Mesodermal cell (in vitro differentiated cells): ENCODE measurements at regions not wholly inside any gene's neighbourhood (a gene's known extent, or its start where the extent isn't known, plus 50 kb on each side); places are given as distances from the start of the nearest gene placed in this dataset.
A peak's percentile ranks its signal among the peaks of the same experiment; 100 is the strongest.

Experiments
- H3K27ac ChIP-seq: 2 replicates; pipeline ENCODE4 v1.7.0; 2013; ENCODE audit warnings: mild to moderate bottlenecking, low read depth, low read length, moderate library complexity; ENCODE audit not compliant: severe bottlenecking
- H3K36me3 ChIP-seq: 2 replicates; pipeline ENCODE4 v1.7.1; 2013; ENCODE audit warnings: mild to moderate bottlenecking, low read length, moderate library complexity; ENCODE audit not compliant: control insufficient read depth, insufficient read depth
- H3K4me1 ChIP-seq: one replicate; pipeline ENCODE4 v1.7.1; 2013; ENCODE audit warnings: mild to moderate bottlenecking, low read length; ENCODE audit not compliant: insufficient read depth, control insufficient read depth, poor library complexity, severe bottlenecking
- H3K4me3 ChIP-seq: 2 replicates; pipeline ENCODE4 v1.7.0; 2013; ENCODE audit warnings: low read length, control low read depth, mild to moderate bottlenecking; ENCODE audit not compliant: insufficient read depth, poor library complexity, severe bottlenecking; ENCODE audit errors: extremely low read depth
- H3K9me3 ChIP-seq: 2 replicates; pipeline ENCODE4 v1.7.1; 2013; ENCODE audit warnings: mild to moderate bottlenecking, low read length, moderate library complexity; ENCODE audit not compliant: control insufficient read depth
- WGBS, 2 experiments: methylation state at CpG; one replicate each; pipeline ENCODE4 v1.1.5; 2013; ENCODE audit warnings: missing lambda C conversion rate in 2 of 2; ENCODE audit not compliant: insufficient coverage in 2 of 2; 5-methylcytosine and 5-hydroxymethylcytosine counted together

DNA sequence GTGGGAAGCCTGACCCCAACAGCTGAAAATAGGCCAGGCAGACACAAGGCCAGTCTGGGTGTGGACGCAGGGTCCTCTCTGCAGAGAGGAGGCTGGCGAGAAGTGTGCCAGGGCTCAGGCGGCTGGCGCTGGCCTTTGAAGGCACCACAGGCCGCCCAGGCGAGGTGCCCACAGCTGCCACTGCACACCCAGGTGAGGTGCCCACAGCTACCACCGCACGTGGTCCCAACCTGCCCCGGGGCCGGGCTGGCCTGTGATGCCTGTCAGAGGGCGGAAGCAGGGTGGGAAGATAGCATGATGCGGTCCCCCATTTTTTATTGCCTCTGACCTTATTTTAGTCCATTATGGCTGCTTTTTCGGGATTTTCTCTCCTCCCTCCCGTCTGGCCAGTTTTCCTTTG, 1303.9 kb downstream of the BRD1 start:
- Histone ChIP-seq H3K36me3 (no peaks in the 10 kb centered on the region), H3K27ac (no peak overlapping the region), H3K4me3 (no peak overlapping the region), H3K9me3 (no peaks in the 10 kb centered on the region), H3K4me1 (no peaks in the 10 kb centered on the region)
- WGBS, 2 experiments, result 84 to 89% methylated on average over 14 of the region's 14 CpGs

- Histone ChIP-seq H3K36me3 (no peaks in the 10 kb centered on the region), H3K27ac (no peak overlapping the region), H3K4me1 (no peaks in the 10 kb centered on the region), H3K4me3 (no peak overlapping the region), H3K9me3 (no peaks in the 10 kb centered on the region)
- WGBS, 2 experiments, result 94 to 95% methylated on average over 14 to 15 of the region's 19 CpGs
Measured at GRCh38 chr22:48523091-48523490, 1304.6 kb downstream of the BRD1 start.

GRCh38 chr22:48522271-48522670, 1305.4 kb downstream of the BRD1 start:
- Histone ChIP-seq H3K36me3 (no peaks in the 10 kb centered on the region), H3K4me3 (no peak overlapping the region), H3K27ac (no peak overlapping the region), H3K9me3 (no peaks in the 10 kb centered on the region), H3K4me1 (no peaks in the 10 kb centered on the region)
- whole genome bisulfite sequencing, 2 experiments, result 95 to 100% methylated on average over 11 to 14 of the region's 14 CpGs

GRCh38 chr22:48520884-48521588, 1306.6 kb downstream of the BRD1 start:
- 76 to 77% methylated on average over 9 to 12 of the region's 13 CpGs for WGBS, 2 experiments
- H3K9me3 ChIP-seq, result no peaks in the 10 kb centered on the region
- H3K36me3 ChIP-seq, result no peaks in the 10 kb centered on the region
- H3K4me1 ChIP-seq, result no peaks in the 10 kb centered on the region
- no peak overlapping the region for H3K4me3 ChIP-seq
- peak overlapping the region; percentile 23 for H3K27ac ChIP-seq

DNA sequence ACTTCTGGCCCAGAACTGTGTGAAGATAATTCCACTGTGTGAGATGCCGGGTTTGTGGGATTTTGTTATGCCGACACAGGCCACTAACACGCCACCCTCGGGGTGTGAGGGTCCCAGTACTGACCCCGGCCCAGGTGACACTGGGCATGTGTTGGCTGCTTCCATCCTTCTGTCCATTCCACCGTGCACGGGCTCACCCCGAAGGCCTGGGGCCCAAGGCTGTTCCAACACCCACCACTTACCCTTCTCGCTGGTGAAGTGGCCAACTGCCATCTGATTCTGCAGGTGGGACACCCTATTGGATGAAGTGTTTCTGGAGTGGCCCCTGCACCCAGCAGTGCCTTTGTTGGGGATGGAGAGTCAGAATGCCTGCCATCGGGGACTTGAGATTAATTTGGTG, 1307.5 kb downstream of the BRD1 start:
- WGBS, 2 experiments, result 98 to 99% methylated on average over 5 to 8 of the region's 10 CpGs

DNA sequence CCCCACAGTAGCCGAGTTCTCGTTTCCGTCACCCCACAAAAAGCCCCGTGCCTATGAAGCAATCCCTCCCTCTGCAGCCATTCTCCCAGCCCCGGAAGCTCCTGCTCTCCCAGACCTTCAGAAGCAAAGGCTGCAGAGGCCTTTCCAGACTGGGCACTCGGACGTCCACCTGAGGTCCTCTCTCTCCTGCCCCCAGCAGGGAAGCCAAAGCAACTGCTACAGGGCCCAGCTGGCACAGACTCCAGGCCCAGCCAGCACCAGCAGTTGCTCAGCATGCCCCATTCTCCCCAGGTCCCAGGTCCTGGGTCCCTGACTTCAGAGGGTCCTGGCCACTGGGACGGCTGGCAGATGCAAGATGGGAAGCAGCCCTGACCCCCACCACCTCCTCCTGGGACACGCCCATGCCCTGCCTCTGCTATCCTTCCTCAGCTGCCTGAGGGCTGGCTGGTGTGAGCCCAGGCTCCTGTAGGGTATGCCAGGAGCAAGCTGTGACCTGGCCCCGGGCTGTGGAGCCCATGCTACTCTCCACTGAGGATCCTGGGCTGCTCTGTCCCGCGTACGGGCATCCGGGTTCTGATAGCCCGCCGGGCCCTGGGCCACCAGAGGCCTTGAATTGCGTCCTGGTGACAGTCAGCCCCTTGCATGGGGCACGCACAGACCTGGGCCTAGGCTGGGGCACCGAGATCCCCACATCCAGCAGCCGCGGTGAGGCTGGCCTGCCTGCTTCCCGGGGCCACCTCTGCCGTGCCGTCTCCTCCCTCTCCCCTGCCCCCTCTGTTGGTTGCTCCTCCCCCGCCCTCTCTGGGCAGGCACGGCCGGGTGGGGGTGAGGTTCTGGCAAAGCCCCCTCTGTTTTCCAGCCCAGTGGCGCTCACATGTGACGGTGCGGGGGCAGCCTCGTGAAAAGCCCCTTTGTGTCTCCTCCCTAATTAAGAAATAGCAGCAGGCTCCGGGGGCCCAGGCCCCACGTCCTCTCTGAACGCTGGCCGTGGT, 1310.3 kb downstream of the BRD1 start:
- WGBS, 2 experiments, result 88 to 90% methylated on average over 26 to 34 of the region's 35 CpGs
- no peaks in the 10 kb centered on the region for H3K9me3 ChIP-seq

More for the DNA sequence above, 1307.5 kb downstream of the BRD1 start:
- H3K27ac ChIP-seq, result no peak overlapping the region
- no peaks in the 10 kb centered on the region for H3K36me3 ChIP-seq
- no peaks in the 10 kb centered on the region for H3K4me1 ChIP-seq
- no peak overlapping the region for H3K4me3 ChIP-seq
- H3K9me3 ChIP-seq, result no peaks in the 10 kb centered on the region

GRCh38 chr22:48516571-48516970, 1311.1 kb downstream of the BRD1 start:
- 92 to 94% methylated on average over 9 of the region's 9 CpGs for WGBS, 2 experiments
- Histone ChIP-seq H3K4me3 (no peak overlapping the region), H3K36me3 (no peaks in the 10 kb centered on the region)

More for the DNA sequence above, 1310.3 kb downstream of the BRD1 start:
- no peaks in the 10 kb centered on the region for H3K4me1 ChIP-seq
- no peak overlapping the region for H3K27ac ChIP-seq
- no peak overlapping the region for H3K4me3 ChIP-seq
- no peaks in the 10 kb centered on the region for H3K36me3 ChIP-seq

GRCh38 chr22:48515571-48516200, 1312.0 kb downstream of the BRD1 start:
- Histone ChIP-seq H3K9me3 (no peaks in the 10 kb centered on the region), H3K27ac (no peak overlapping the region), H3K36me3 (no peaks in the 10 kb centered on the region), H3K4me3 (no peak overlapping the region), H3K4me1 (no peaks in the 10 kb centered on the region)
- 84 to 85% methylated on average over 16 to 23 of the region's 24 CpGs for WGBS, 2 experiments

More at GRCh38 chr22:48516571-48516970, 1311.1 kb downstream of the BRD1 start:
- H3K9me3 ChIP-seq, result no peaks in the 10 kb centered on the region
- H3K4me1 ChIP-seq, result no peaks in the 10 kb centered on the region
- no peak overlapping the region for H3K27ac ChIP-seq

DNA sequence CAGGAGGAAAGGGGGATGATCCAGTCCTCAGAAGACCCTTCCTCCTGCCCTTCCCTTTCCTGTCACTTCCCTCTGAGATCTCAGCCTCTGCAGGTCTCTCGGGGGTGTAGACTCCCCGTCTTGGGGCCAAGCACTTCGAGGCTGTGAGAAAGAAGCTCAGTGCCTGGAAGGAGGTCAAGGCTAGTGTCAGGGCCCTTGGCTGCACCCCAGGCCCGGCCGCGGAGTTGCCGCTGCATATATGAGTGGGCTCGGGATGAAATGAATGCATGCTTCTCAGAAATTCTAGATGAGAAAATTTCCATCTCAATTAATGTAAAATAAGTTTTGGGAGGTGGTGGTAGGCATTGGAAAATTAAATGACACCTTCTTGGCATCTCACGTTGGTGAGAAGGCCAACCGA, 1313.7 kb downstream of the BRD1 start:
- H3K36me3 ChIP-seq, result no peaks in the 10 kb centered on the region
- 90% methylated on average over 2 of the region's 10 CpGs; no CpG with 5 or more reads in 1 of the 2 experiments for WGBS, 2 experiments
- H3K4me1 ChIP-seq, result no peaks in the 10 kb centered on the region
- no peak overlapping the region for H3K27ac ChIP-seq
- H3K9me3 ChIP-seq, result no peaks in the 10 kb centered on the region
- H3K4me3 ChIP-seq, result no peak overlapping the region

GRCh38 chr22:48513446-48513845, 1314.2 kb downstream of the BRD1 start:
- 95% methylated on average over 6 to 9 of the region's 10 CpGs for WGBS, 2 experiments
- no peak overlapping the region for H3K4me3 ChIP-seq
- no peaks in the 10 kb centered on the region for H3K4me1 ChIP-seq
- H3K27ac ChIP-seq, result no peak overlapping the region
- H3K36me3 ChIP-seq, result no peaks in the 10 kb centered on the region
- H3K9me3 ChIP-seq, result no peaks in the 10 kb centered on the region
